ENCODE measurements at regions not wholly inside any gene's neighbourhood (a gene's known extent, or its start where the extent isn't known, plus 50 kb on each side); places are given as distances from the start of the nearest gene placed in this dataset.

GRCh38 chr2:172153156-172153555, 50.5 kb upstream of the DLX2 start:
- no peak overlapping the region for H3K4me3 Mint-ChIP-seq
- H3K27me3 Mint-ChIP-seq: peaks cover 64% of the 10 kb centered on the region
- CTCF ChIA-PET: no interaction called here
- H3K4me1 Mint-ChIP-seq: peaks cover 6% of the 10 kb centered on the region
- H3K9me3 Mint-ChIP-seq (ENCODE audit: low read depth): no peaks in the 10 kb centered on the region
- no peak overlapping the region for H3K27ac Mint-ChIP-seq
- H3K36me3 Mint-ChIP-seq: no peaks in the 10 kb centered on the region
- DNase-seq: no peak
- no peak for ATAC-seq

DNA sequence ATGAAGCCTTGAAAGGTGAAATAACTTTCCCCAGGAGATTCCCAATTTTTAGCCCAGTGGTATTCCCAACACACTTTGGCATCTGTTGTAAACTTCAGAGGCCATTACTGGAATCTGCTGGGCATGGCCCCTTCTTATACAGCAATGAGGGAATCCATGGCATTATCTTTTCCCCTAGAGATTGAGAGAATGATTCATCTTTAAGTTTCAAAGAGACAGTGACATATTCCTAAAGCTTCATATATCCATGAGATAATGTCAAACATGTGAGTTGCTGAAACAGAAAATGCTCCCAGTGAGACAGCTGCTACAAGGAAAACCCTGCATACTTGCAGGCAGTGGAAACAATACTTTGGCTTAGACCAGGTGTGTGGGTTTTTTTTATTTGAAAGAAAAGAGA, 51.1 kb upstream of the DLX2 start:
- peaks cover 2% of the 10 kb centered on the region for H3K4me1 Mint-ChIP-seq
- no peaks in the 10 kb centered on the region for H3K36me3 Mint-ChIP-seq
- no peak overlapping the region for H3K27ac Mint-ChIP-seq
- no peak for ATAC-seq
- no peaks in the 10 kb centered on the region for H3K9me3 Mint-ChIP-seq (ENCODE audit: low read depth)
- no peak overlapping the region for H3K4me3 Mint-ChIP-seq
- CTCF ChIA-PET: interaction anchor here (1.6 kb wide), 1 partner anchor 26 kb away, joined by 4 read pairs; no protein-coding TSS in a partner anchor
- no peak for DNase-seq
- H3K27me3 Mint-ChIP-seq: peaks cover 65% of the 10 kb centered on the region

- ATAC-seq: no peak
- Mint-ChIP-seq H3K4me1 (peaks cover 2% of the 10 kb centered on the region), H3K4me3 (no peak overlapping the region), H3K36me3 (no peaks in the 10 kb centered on the region), H3K27me3 (peaks cover 66% of the 10 kb centered on the region), H3K27ac (no peak overlapping the region), H3K9me3 (ENCODE audit: low read depth) (no peaks in the 10 kb centered on the region)
- CTCF ChIA-PET: no interaction called here
- DNase-seq: no peak
Measured at GRCh38 chr2:172155752-172156151, 53.1 kb upstream of the DLX2 start.

- no peaks in the 10 kb centered on the region for H3K36me3 Mint-ChIP-seq
- no peak overlapping the region for H3K27ac Mint-ChIP-seq
- no peak overlapping the region for H3K4me3 Mint-ChIP-seq
- no peaks in the 10 kb centered on the region for H3K4me1 Mint-ChIP-seq
- ATAC-seq: no peak
- no peaks in the 10 kb centered on the region for H3K9me3 Mint-ChIP-seq (ENCODE audit: low read depth)
- peaks cover 23% of the 10 kb centered on the region for H3K27me3 Mint-ChIP-seq
- CTCF ChIA-PET: no interaction called here
- no peak for DNase-seq
Measured at GRCh38 chr2:172160839-172161238, 58.1 kb upstream of the DLX2 start.

DNA sequence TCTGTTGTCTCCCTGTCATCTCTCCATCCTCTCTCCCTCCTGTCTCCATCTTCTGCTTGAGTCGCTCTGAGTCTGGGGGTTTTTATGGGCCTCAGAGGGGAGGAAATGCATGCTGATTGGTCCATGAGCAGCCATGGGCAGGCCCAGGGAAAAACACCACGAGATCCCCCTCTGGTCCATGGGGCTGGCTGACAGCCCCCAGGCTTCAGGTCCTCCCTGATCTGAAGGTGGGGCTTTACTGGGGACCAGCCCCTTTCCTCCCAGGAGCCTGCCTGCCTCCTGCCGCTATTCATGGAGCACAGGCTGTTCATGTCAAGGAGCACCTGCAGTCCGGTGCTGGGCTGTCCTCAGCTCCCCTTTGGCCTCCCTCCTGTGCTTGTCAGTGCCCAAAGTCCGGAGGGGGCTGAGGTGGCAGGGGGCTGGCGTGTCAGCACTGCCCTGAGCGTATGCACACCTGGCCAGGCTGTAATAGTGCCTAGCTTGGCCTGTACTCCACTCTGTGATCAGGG, 59.6 kb upstream of the DLX2 start:
- Mint-ChIP-seq H3K4me3 (no peak overlapping the region), H3K27ac (no peak overlapping the region), H3K4me1 (no peaks in the 10 kb centered on the region), H3K36me3 (no peaks in the 10 kb centered on the region), H3K27me3 (peaks cover 13% of the 10 kb centered on the region), H3K9me3 (ENCODE audit: low read depth) (no peaks in the 10 kb centered on the region)
- CTCF ChIA-PET: interaction anchor here (0.9 kb wide), 1 partner anchor 10 kb away, joined by 4 read pairs; no protein-coding TSS in a partner anchor
- DNase-seq (no peak), ATAC-seq (no peak)

DNA sequence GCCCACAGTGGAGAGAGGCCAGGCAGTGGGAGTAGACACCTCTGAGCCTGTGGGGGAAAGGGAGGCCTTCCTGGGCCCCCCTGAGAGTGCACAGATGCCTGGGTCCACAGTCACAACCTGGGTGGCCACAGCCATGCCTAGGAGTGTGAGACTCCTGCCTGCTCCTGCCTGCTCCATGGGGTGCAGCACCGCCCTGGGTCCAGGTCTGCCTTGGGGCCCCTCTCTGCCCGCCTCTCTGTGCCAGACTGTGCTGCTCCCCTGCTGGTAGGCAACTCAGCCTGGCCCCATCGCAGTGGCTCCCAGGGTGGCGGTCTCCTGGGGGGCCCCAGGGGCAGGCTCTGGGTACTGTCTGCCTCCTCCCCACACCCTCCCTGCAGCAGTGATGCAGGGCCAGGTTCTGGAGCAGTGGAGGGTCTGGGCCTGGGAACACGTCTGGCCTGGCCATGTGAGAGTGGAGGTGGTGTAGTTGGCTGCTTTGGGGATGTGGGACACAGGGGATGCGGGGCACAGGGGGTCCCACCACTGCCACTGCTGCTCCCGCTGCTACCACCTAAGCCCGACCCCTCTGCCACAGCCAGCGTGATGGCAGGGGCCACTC, 60.1 kb upstream of the DLX2 start:
- Mint-ChIP-seq H3K4me1 (no peaks in the 10 kb centered on the region), H3K27me3 (peaks cover 10% of the 10 kb centered on the region), H3K36me3 (no peaks in the 10 kb centered on the region), H3K4me3 (no peak overlapping the region), H3K9me3 (ENCODE audit: low read depth) (no peaks in the 10 kb centered on the region), H3K27ac (no peak overlapping the region)
- DNase-seq: no peak
- CTCF ChIA-PET: no interaction called here
- no peak for ATAC-seq

GRCh38 chr2:172168917-172169346, 66.2 kb upstream of the DLX2 start:
- ATAC-seq: no peak
- no peaks in the 10 kb centered on the region for H3K9me3 Mint-ChIP-seq (ENCODE audit: low read depth)
- no peak overlapping the region for H3K27ac Mint-ChIP-seq
- CTCF ChIA-PET: interaction anchor here (7.3 kb wide), 1 partner anchor 295 kb away, joined by 97 read pairs; no protein-coding TSS in a partner anchor
- DNase-seq: no peak
- H3K4me1 Mint-ChIP-seq: peaks cover 1% of the 10 kb centered on the region
- H3K36me3 Mint-ChIP-seq: no peaks in the 10 kb centered on the region
- no peak overlapping the region for H3K4me3 Mint-ChIP-seq
- peaks cover 32% of the 10 kb centered on the region for H3K27me3 Mint-ChIP-seq

- Mint-ChIP-seq H3K36me3 (no peaks in the 10 kb centered on the region), H3K4me3 (no peak overlapping the region), H3K27ac (no peak overlapping the region), H3K4me1 (peaks cover 1% of the 10 kb centered on the region), H3K9me3 (ENCODE audit: low read depth) (no peaks in the 10 kb centered on the region), H3K27me3 (peaks cover 33% of the 10 kb centered on the region)
- ATAC-seq (no peak), DNase-seq (no peak)
- CTCF ChIA-PET: interaction anchor here (7.3 kb wide), 1 partner anchor 294 kb away, joined by 97 read pairs; no protein-coding TSS in a partner anchor
Measured at GRCh38 chr2:172169611-172170010, 66.9 kb upstream of the DLX2 start.

DNA sequence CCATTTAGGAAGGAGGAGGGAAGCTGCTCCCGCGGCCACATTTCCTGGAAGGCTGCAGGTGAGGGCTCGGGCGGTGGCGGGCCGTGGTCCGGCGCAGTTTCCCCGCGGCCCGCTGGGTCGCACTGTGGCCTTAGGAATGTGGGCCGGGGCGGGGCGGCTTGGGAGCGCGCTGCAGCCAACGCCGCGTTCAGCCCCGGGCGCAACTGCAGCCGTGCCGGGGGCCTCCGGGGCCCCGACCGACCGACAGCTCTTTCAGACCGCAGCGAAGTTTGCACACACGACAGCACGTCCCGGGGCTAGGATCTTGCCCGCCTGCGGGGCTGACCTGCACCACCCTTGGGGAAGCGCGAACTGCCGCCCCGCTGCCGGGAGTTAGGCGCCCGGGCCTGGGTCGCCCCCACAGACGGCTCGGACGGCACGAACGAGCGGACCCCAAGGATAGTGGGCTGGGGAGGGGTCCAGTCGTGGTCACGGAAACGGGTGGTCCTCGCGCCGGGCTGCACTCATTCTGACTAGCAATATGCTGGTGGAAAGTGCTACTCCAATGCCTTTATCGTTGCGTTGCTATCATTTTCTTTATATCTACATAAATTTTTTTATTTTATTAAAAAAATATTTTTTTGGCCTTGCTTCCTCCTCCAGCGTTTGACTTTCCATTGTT, 69.9 kb upstream of the DLX2 start:
- Mint-ChIP-seq H3K27ac (no peak overlapping the region), H3K27me3 (peaks cover 39% of the 10 kb centered on the region), H3K9me3 (ENCODE audit: low read depth) (no peaks in the 10 kb centered on the region), H3K36me3 (no peaks in the 10 kb centered on the region), H3K4me1 (peaks cover 1% of the 10 kb centered on the region), H3K4me3 (peak overlapping the region; percentile 52)
- CTCF ChIA-PET: interaction anchor here (0.6 to 7.3 kb wide), 11 partner anchors 11 to 315 kb away, joined by 3 to 97 read pairs (median 3); no protein-coding TSS in a partner anchor
- ATAC-seq (peak; percentile 96), DNase-seq (peak; percentile 58)

DNA sequence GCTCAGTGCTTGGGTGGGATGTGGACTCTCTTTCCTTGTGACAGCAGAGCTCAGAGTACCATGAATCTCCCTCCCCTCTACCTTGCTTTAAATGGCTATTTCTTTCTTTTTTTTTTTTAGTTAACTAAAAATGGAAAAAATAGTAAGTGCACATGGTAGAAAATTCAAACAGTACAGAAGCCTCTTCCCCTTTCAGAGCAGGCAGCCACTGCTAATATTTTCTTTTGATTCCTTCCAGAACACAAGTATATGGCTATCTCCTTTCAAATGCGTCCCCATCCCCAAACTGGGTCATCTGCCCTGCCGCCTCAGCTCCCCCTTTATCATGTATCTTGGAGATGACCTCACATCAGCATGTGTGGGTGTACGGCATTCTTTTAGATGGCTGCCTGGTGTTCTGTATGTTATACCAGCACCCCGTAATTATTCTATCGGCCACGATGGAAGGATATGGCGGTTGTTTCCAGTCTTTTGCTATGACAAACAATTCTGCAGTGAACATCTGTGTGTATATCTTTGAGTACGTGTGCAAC, 70.5 kb upstream of the DLX2 start:
- peaks cover 1% of the 10 kb centered on the region for H3K4me1 Mint-ChIP-seq
- CTCF ChIA-PET: interaction anchor here (0.7 to 7.3 kb wide), 7 partner anchors 12 to 290 kb away, joined by 3 to 97 read pairs (median 4); no protein-coding TSS in a partner anchor

DNA sequence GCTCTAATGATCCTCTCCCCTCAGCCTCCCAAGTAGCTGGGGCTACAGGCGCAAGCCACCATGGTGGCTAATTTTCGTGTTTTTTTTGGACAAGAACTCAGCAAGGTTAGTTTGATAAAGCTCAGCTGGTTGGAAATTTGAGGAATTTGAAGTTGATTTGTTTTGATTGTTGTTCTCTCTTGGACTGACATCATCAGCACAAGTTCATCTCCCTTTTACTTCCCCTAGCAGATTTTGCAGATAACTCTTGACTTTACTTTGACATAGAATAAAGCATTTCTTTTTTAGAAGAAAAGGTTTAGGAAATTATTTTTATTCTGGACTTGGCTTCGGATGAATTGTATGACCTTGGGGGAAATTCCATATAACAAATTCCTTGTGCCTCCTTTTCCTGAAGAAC, 74.9 kb upstream of the DLX2 start:
- H3K9me3 Mint-ChIP-seq (ENCODE audit: low read depth): no peaks in the 10 kb centered on the region
- ATAC-seq: no peak
- no peak for DNase-seq
- no peak overlapping the region for H3K27ac Mint-ChIP-seq
- no peaks in the 10 kb centered on the region for H3K36me3 Mint-ChIP-seq
- H3K4me3 Mint-ChIP-seq: no peak overlapping the region
- CTCF ChIA-PET: interaction anchor here (4.8 kb wide), 1 partner anchor 284 kb away, joined by 17 read pairs; no protein-coding TSS in a partner anchor
- peaks cover 17% of the 10 kb centered on the region for H3K27me3 Mint-ChIP-seq
- H3K4me1 Mint-ChIP-seq: peaks cover 11% of the 10 kb centered on the region

More for the DNA sequence above, 70.5 kb upstream of the DLX2 start:
- no peaks in the 10 kb centered on the region for H3K36me3 Mint-ChIP-seq
- peak overlapping the region; percentile 52 for H3K4me3 Mint-ChIP-seq
- DNase-seq: no peak
- H3K27me3 Mint-ChIP-seq: peaks cover 37% of the 10 kb centered on the region
- no peaks in the 10 kb centered on the region for H3K9me3 Mint-ChIP-seq (ENCODE audit: low read depth)
- ATAC-seq: no peak
- H3K27ac Mint-ChIP-seq: no peak overlapping the region

- DNase-seq (no peak), ATAC-seq (no peak)
- Mint-ChIP-seq H3K9me3 (ENCODE audit: low read depth) (no peaks in the 10 kb centered on the region), H3K27me3 (peaks cover 18% of the 10 kb centered on the region), H3K4me3 (no peak overlapping the region), H3K4me1 (peaks cover 10% of the 10 kb centered on the region), H3K27ac (no peak overlapping the region), H3K36me3 (no peaks in the 10 kb centered on the region)
- CTCF ChIA-PET: interaction anchor here (4.8 kb wide), 1 partner anchor 283 kb away, joined by 17 read pairs; no protein-coding TSS in a partner anchor
Measured at GRCh38 chr2:172177996-172178395, 75.3 kb upstream of the DLX2 start.

DNA sequence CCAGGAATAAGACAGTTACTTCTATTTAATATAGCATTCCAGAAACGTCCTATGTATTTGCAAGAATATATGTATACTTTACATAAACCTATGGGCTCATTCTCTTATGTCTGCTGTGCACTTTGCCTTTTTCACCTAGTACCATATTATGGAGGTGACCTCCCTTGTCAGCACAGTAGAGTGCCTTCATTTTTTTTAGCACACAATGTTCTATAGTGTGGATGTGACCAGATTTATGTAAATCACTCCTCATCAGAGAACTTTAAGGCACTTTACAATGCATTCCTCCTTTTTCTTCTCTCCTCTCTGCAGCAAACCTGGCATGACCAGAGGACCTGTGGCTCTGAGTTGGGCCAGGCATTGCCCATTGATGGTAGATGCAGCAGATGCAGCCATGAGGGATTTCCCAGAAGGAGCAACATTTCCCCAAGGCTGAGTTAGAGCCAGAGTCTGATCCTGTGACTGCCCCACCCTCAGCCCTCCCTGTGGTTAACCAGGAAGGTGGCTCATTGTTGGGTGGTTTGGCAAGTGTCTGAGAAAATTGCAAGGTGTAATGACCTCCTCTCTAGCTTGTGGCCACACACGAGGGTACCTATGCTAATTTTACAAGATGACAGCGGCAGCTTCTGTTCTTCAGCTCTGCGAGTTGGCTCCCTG, 76.5 kb upstream of the DLX2 start:
- H3K9me3 Mint-ChIP-seq (ENCODE audit: low read depth): no peaks in the 10 kb centered on the region
- no peak overlapping the region for H3K27ac Mint-ChIP-seq
- H3K4me1 Mint-ChIP-seq: peaks cover 10% of the 10 kb centered on the region
- CTCF ChIA-PET: interaction anchor here (1.4 to 4.8 kb wide), 2 partner anchors 29 to 282 kb away, joined by 3 to 17 read pairs; no protein-coding TSS in a partner anchor
- ATAC-seq (peak; percentile 53), DNase-seq (peak; percentile 53)
- no peaks in the 10 kb centered on the region for H3K36me3 Mint-ChIP-seq
- H3K27me3 Mint-ChIP-seq: peaks cover 8% of the 10 kb centered on the region
- H3K4me3 Mint-ChIP-seq: no peak overlapping the region
